HCT116 (cell line): ENCODE measurements at regions not wholly inside any gene's neighbourhood (a gene's known extent, or its start where the extent isn't known, plus 50 kb on each side); places are given as distances from the start of the nearest gene placed in this dataset.

Experiments
- ATAC-seq: fragments of 200-7000 bp; cut with Tn5 transposase; 2 replicates; pipeline ENCODE4 v1.9.1; 2020; ENCODE audit warnings: mild to moderate bottlenecking, moderate library complexity
- BruUV-seq: library from RNA; stranded (reverse); fragments of 400-500 nt; replicated peaks from 2 replicates; lab custom pipeline; 2021; lab: Mats Ljungman, UMichigan
- CTCF ChIA-PET: fragments of 300-600 bp; sonication (Branson Sonifier 250); formaldehyde crosslinking; loops from one replicate; lab custom pipeline; 2021; ENCODE audit warnings: antibody characterized with exemption; lab: Charles Lee
- POLR2A ChIA-PET: fragments of 300-600, 350-600 bp; sonication (Branson Sonifier 250); formaldehyde crosslinking; loops from one replicate; lab custom pipeline; 2021; ENCODE audit warnings: antibody characterized with exemption; lab: Charles Lee
- RAD21 ChIA-PET, 2 experiments: fragments of 300-600 bp; sonication (Branson Sonifier 250); formaldehyde crosslinking; loops; one replicate each; lab custom pipeline; 2023; ENCODE audit warnings: low total read pairs in 2 of 2; ENCODE audit not compliant: uncharacterized antibody in 2 of 2, unreplicated experiment in 2 of 2, low non-redundant PET in 1 of 2; lab: Charles Lee
- DNase-seq: peaks from one replicate; pipeline ENCODE4 v3.0.0-alpha.2; 2010; ENCODE audit warnings: low read depth, low spot score
- H2AFZ ChIP-seq: fragments of 200-600 bp; shearing (Covaris generic), sonication (generic); 2 replicates; pipeline ENCODE4 v1.6.1; 2017; ENCODE audit warnings: low read depth, mixed run types, mixed read lengths, antibody characterized with exemption, low read length; ENCODE audit not compliant: poor library complexity, severe bottlenecking
- H3K27ac ChIP-seq: 2 replicates; pipeline ENCODE4 v1.5.1; 2012; ENCODE audit warnings: low read depth, low read length
- H3K27me3 ChIP-seq: fragments of 200-600 bp; sonication (generic); 2 replicates; pipeline ENCODE4 v1.6.1; 2016; ENCODE audit warnings: mixed run types, low read length, mixed read lengths; ENCODE audit not compliant: insufficient read depth
- H3K36me3 ChIP-seq, 2 experiments: fragments of 200-500 bp in 1 of 2; fragments of 200-600 bp in 1 of 2; sonication (Bioruptor generic) in 1 of 2; sonication (generic) in 1 of 2; 2 replicates each; pipeline versions ENCODE4 v1.5.1 to v1.6.1; 2014 to 2016; ENCODE audit warnings: low read length in 2 of 2, inconsistent platforms in 1 of 2, mixed read lengths in 1 of 2, mixed run types in 1 of 2; ENCODE audit not compliant: insufficient read depth in 2 of 2, control insufficient read depth in 1 of 2
- H3K4me1 ChIP-seq, 2 experiments: fragments of 200-600 bp in 1 of 2; sonication (generic) in 1 of 2; 2 replicates each; pipeline versions ENCODE4 v1.5.1 to v1.6.1; 2012 to 2017; ENCODE audit warnings: low read length in 2 of 2, inconsistent platforms in 1 of 2, mild to moderate bottlenecking in 1 of 2, mixed read lengths in 1 of 2, mixed run types in 1 of 2, moderate library complexity in 1 of 2; ENCODE audit not compliant: insufficient read depth in 2 of 2, control insufficient read depth in 1 of 2
- H3K4me2 ChIP-seq: fragments of 200-600 bp; sonication (generic); 2 replicates; pipeline ENCODE4 v1.6.1; 2017; ENCODE audit warnings: mixed run types, low read length, mixed read lengths
- H3K4me3 ChIP-seq, 2 experiments: fragments of 200-600 bp in 1 of 2; sonication (generic) in 1 of 2; replicated peaks in 1 of 2; 2 replicates each; pipeline ENCODE4 v1.5.1; 2011 to 2016; ENCODE audit warnings: low read length in 2 of 2, control low read depth in 1 of 2, low read depth in 1 of 2, mild to moderate bottlenecking in 1 of 2, mixed read lengths in 1 of 2, mixed run types in 1 of 2
- H3K79me2 ChIP-seq: fragments of 200-600 bp; sonication (generic); 2 replicates; pipeline ENCODE4 v1.6.1; 2017; ENCODE audit warnings: mild to moderate bottlenecking, mixed run types, low read length, moderate library complexity, mixed read lengths; ENCODE audit not compliant: insufficient read depth
- H3K9ac ChIP-seq: fragments of 200-600 bp; sonication (generic); 2 replicates; pipeline ENCODE4 v1.6.1; 2016; ENCODE audit warnings: low read length, mixed read lengths
- H3K9me2 ChIP-seq: fragments of 200-600 bp; sonication (generic), shearing (Covaris generic); 2 replicates; pipeline ENCODE4 v1.6.1; 2017; ENCODE audit warnings: mixed run types, mild to moderate bottlenecking, moderate library complexity; ENCODE audit not compliant: insufficient read depth
- H3K9me3 ChIP-seq, 2 experiments: fragments of 200-500 bp in 1 of 2; fragments of 200-600 bp in 1 of 2; sonication (Bioruptor generic) in 1 of 2; sonication (generic) in 1 of 2; 2 replicates each; pipeline ENCODE4 v1.6.1; 2014 to 2017; ENCODE audit warnings: low read length in 2 of 2, mixed read lengths in 2 of 2, inconsistent platforms in 1 of 2, low read depth in 1 of 2, mild to moderate bottlenecking in 1 of 2, mixed run types in 1 of 2, moderate library complexity in 1 of 2; ENCODE audit not compliant: control insufficient read depth in 1 of 2, insufficient read depth in 1 of 2
- H4K20me1 ChIP-seq: fragments of 200-600 bp; sonication (generic), shearing (Covaris generic); 2 replicates; pipeline ENCODE4 v1.6.1; 2017; ENCODE audit warnings: mixed run types, mild to moderate bottlenecking, moderate library complexity; ENCODE audit not compliant: insufficient read depth
- ELF1 ChIP-seq: IDR thresholded peaks from 2 replicates; pipeline ENCODE4 v1.6.1; 2012; ENCODE audit warnings: low read depth, borderline replicate concordance
- EZH2 ChIP-seq: fragments of 200-600 bp; sonication (generic); IDR thresholded peaks from 2 replicates; pipeline ENCODE4 v1.6.1; 2017; ENCODE audit warnings: antibody characterized with exemption, mixed run types
- MAX ChIP-seq: IDR thresholded peaks from 2 replicates; pipeline ENCODE4 v1.6.1; 2012
- POLR2AphosphoS5 ChIP-seq: IDR thresholded peaks from 2 replicates; pipeline ENCODE4 v1.6.1; 2011; ENCODE audit warnings: mild to moderate bottlenecking, low read depth, low read length, moderate library complexity
- RAD21 ChIP-seq: IDR thresholded peaks from 2 replicates; pipeline ENCODE4 v1.6.1; 2012; ENCODE audit warnings: low read depth, mild to moderate bottlenecking
- SP1 ChIP-seq: IDR thresholded peaks from 2 replicates; pipeline ENCODE4 v1.6.1; 2012; ENCODE audit warnings: low read depth
- TCF7L2 ChIP-seq: IDR thresholded peaks from 2 replicates; pipeline ENCODE4 v1.7.0; 2011; ENCODE audit warnings: borderline replicate concordance, inconsistent platforms; ENCODE audit not compliant: insufficient read depth, insufficient read length; ENCODE audit errors: extremely low read depth
- YY1 ChIP-seq: IDR thresholded peaks from 2 replicates; pipeline ENCODE4 v1.6.1; 2011; ENCODE audit warnings: low read length, low read depth, moderate library complexity, mild to moderate bottlenecking; ENCODE audit not compliant: insufficient replicate concordance; ENCODE audit errors: extremely low read depth
- ZBTB33 ChIP-seq: IDR thresholded peaks from 2 replicates; pipeline ENCODE4 v1.6.1; 2011; ENCODE audit warnings: mild to moderate bottlenecking, low read length, moderate library complexity; ENCODE audit not compliant: insufficient replicate concordance; ENCODE audit errors: extremely low read depth
- ZNF274 ChIP-seq: fragments of 200-500 bp; sonication (Bioruptor generic); IDR thresholded peaks from 2 replicates; pipeline ENCODE4 v1.6.1; 2014; ENCODE audit warnings: mild to moderate bottlenecking, low read depth, low read length, inconsistent platforms
- intact Hi-C: fragments of 100-400 bp; cut with micrococcal nuclease; formaldehyde crosslinking; loops from 2 replicates; pipeline ENCODE4 v1.10.0; 2022

GRCh38 chr14:97705976-97706375, 908.8 kb downstream of the VRK1 start:
- Histone ChIP-seq H3K4me2 (no peak overlapping the region), H3K9ac (no peak overlapping the region), H3K9me3 (no peaks in the 10 kb centered on the region; a peak in 1 of 4 replicates), H3K27ac (no peak overlapping the region), H3K9me2 (no peaks in the 10 kb centered on the region), H3K79me2 (no peaks in the 10 kb centered on the region), H3K27me3 (no peaks in the 10 kb centered on the region), H2AFZ (no peak overlapping the region), H4K20me1 (no peaks in the 10 kb centered on the region), H3K4me1 (peaks cover 0 to 7% of the 10 kb centered on the region in 2 experiments; a peak in 1 of 4 replicates), H3K36me3 (no peaks in the 10 kb centered on the region), H3K4me3 (no peak overlapping the region)
- BruUV-seq, result no TSS peak
- intact Hi-C loops, result no loop called here
- ChIA-PET RAD21 (no interaction called here), CTCF (no interaction called here), POLR2A (no interaction called here)
- DNase-seq (no peak), ATAC-seq (no peak)
- TF ChIP-seq ELF1, result no peak
- TF ChIP-seq ZNF274, result no peak
- no peak for TF ChIP-seq EZH2
- TF ChIP-seq SP1, result no peak
- no peak for TF ChIP-seq TCF7L2
- TF ChIP-seq YY1, result no peak
- TF ChIP-seq POLR2AphosphoS5, result no peak
- TF ChIP-seq ZBTB33, result no peak
- TF ChIP-seq MAX, result no peak
- TF ChIP-seq RAD21, result no peak
